KMS-11 (cell line): ENCODE measurements at regions not wholly inside any gene's neighbourhood (a gene's known extent, or its start where the extent isn't known, plus 50 kb on each side); places are given as distances from the start of the nearest gene placed in this dataset.

Source experiments
- H2AFZ ChIP-seq: fragments of 200-600 bp; sonication (generic); 2 replicates; pipeline ENCODE4 v1.6.1; 2016; ENCODE audit warnings: antibody characterized with exemption, mixed run types, low read depth
- H3K27ac ChIP-seq: fragments of 200-600 bp; sonication (generic); 2 replicates; pipeline ENCODE4 v1.6.1; 2016; ENCODE audit warnings: mild to moderate bottlenecking, mixed run types
- H3K27me3 ChIP-seq: fragments of 200-600 bp; sonication (generic); 2 replicates; pipeline ENCODE4 v1.6.1; 2017; ENCODE audit warnings: mild to moderate bottlenecking, low read depth, mixed run types, moderate library complexity; ENCODE audit not compliant: insufficient read depth
- H3K36me3 ChIP-seq: fragments of 200-600 bp; sonication (generic); 2 replicates; pipeline ENCODE4 v1.6.1; 2017; ENCODE audit warnings: mild to moderate bottlenecking, mixed run types; ENCODE audit not compliant: insufficient read depth
- H3K4me1 ChIP-seq: fragments of 200-600 bp; sonication (generic); 2 replicates; pipeline ENCODE4 v1.6.1; 2016; ENCODE audit warnings: mild to moderate bottlenecking, low read depth, mixed run types; ENCODE audit not compliant: poor library complexity, severe bottlenecking
- H3K4me2 ChIP-seq: fragments of 200-600 bp; sonication (generic); 2 replicates; pipeline ENCODE4 v1.7.0; 2016; ENCODE audit warnings: mild to moderate bottlenecking, mixed run types
- H3K4me3 ChIP-seq: fragments of 200-600 bp; sonication (generic); IDR thresholded peaks from 2 replicates; pipeline ENCODE4 v1.6.1; 2017; ENCODE audit warnings: low read depth, low read length, mixed read lengths; ENCODE audit not compliant: insufficient read depth
- H3K79me2 ChIP-seq: fragments of 200-600 bp; sonication (generic); 2 replicates; pipeline ENCODE4 v1.6.1; 2016; ENCODE audit warnings: low read depth, mixed run types; ENCODE audit not compliant: insufficient read depth
- H3K9ac ChIP-seq: fragments of 200-600 bp; sonication (generic); 2 replicates; pipeline ENCODE4 v1.6.1; 2016; ENCODE audit warnings: mild to moderate bottlenecking, mixed run types
- H4K20me1 ChIP-seq: fragments of 200-600 bp; sonication (generic); 2 replicates; pipeline ENCODE4 v1.6.1; 2016; ENCODE audit warnings: mild to moderate bottlenecking, mixed run types; ENCODE audit not compliant: insufficient read depth
- TF ChIP-seq, protein P1 (sequence below): fragments of 200-600 bp; sonication (generic); conservative IDR thresholded peaks from 2 replicates; pipeline ENCODE4 v1.6.1; 2017; ENCODE audit warnings: low read depth, mild to moderate bottlenecking, antibody characterized with exemption, low read length, moderate library complexity, mixed read lengths

DNA sequence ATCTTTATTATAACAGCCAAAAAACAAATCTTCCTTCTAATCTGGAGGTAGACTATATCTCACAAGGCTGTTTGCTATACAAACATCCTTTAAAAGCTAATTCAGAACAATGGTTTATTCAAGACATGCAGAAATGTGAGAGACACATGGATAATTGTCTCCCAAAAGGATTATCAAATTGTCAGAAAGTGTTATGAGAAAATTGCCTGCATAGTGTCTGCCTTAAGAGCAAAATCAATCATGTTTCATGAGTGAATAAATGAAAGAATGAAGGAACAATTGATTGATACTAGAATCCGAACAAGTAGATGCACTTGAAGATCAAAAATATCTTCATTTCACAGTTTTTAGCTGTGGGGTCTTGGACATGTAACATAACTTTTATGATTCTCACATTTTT is 621.7 kb upstream of the BOD1L1 start:
- no peaks in the 10 kb centered on the region for H3K4me1 ChIP-seq
- H3K79me2 ChIP-seq = no peaks in the 10 kb centered on the region
- no peak overlapping the region for H3K27ac ChIP-seq
- no peaks in the 10 kb centered on the region for H4K20me1 ChIP-seq
- H3K4me2 ChIP-seq = no peak overlapping the region
- no peak overlapping the region for H2AFZ ChIP-seq
- H3K27me3 ChIP-seq = no peaks in the 10 kb centered on the region
- no peak overlapping the region for H3K4me3 ChIP-seq
- TF ChIP-seq, protein P1, sequence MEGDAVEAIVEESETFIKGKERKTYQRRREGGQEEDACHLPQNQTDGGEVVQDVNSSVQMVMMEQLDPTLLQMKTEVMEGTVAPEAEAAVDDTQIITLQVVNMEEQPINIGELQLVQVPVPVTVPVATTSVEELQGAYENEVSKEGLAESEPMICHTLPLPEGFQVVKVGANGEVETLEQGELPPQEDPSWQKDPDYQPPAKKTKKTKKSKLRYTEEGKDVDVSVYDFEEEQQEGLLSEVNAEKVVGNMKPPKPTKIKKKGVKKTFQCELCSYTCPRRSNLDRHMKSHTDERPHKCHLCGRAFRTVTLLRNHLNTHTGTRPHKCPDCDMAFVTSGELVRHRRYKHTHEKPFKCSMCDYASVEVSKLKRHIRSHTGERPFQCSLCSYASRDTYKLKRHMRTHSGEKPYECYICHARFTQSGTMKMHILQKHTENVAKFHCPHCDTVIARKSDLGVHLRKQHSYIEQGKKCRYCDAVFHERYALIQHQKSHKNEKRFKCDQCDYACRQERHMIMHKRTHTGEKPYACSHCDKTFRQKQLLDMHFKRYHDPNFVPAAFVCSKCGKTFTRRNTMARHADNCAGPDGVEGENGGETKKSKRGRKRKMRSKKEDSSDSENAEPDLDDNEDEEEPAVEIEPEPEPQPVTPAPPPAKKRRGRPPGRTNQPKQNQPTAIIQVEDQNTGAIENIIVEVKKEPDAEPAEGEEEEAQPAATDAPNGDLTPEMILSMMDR = no peak
- no peaks in the 10 kb centered on the region for H3K36me3 ChIP-seq
- H3K9ac ChIP-seq = no peak overlapping the region

GRCh38 chr4:14254252-14254651 is 626.7 kb upstream of the BOD1L1 start:
- no peak overlapping the region for H2AFZ ChIP-seq
- no peaks in the 10 kb centered on the region for H3K36me3 ChIP-seq
- no peaks in the 10 kb centered on the region for H3K4me1 ChIP-seq
- no peaks in the 10 kb centered on the region for H4K20me1 ChIP-seq
- H3K4me2 ChIP-seq = no peak overlapping the region
- no peak overlapping the region for H3K27ac ChIP-seq
- TF ChIP-seq, protein P1 = no peak
- no peaks in the 10 kb centered on the region for H3K27me3 ChIP-seq
- H3K9ac ChIP-seq = no peak overlapping the region
- no peak overlapping the region for H3K4me3 ChIP-seq
- H3K79me2 ChIP-seq = no peaks in the 10 kb centered on the region

GRCh38 chr4:14254926-14255325 is 627.4 kb upstream of the BOD1L1 start:
- Histone ChIP-seq H3K36me3 (no peaks in the 10 kb centered on the region), H3K9ac (no peak overlapping the region), H3K27ac (no peak overlapping the region), H2AFZ (no peak overlapping the region), H3K79me2 (no peaks in the 10 kb centered on the region), H3K4me2 (no peak overlapping the region), H3K27me3 (no peaks in the 10 kb centered on the region), H4K20me1 (no peaks in the 10 kb centered on the region), H3K4me3 (no peak overlapping the region), H3K4me1 (no peaks in the 10 kb centered on the region)
- TF ChIP-seq, protein P1 = no peak

GRCh38 chr4:14257903-14258302 is 630.4 kb upstream of the BOD1L1 start:
- H3K36me3 ChIP-seq = no peaks in the 10 kb centered on the region
- no peaks in the 10 kb centered on the region for H3K4me1 ChIP-seq
- H3K9ac ChIP-seq = no peak overlapping the region
- no peak overlapping the region for H3K27ac ChIP-seq
- H3K27me3 ChIP-seq = no peaks in the 10 kb centered on the region
- H2AFZ ChIP-seq = no peak overlapping the region
- no peak overlapping the region for H3K4me2 ChIP-seq
- TF ChIP-seq, protein P1 = no peak
- no peak overlapping the region for H3K4me3 ChIP-seq
- H4K20me1 ChIP-seq = no peaks in the 10 kb centered on the region
- no peaks in the 10 kb centered on the region for H3K79me2 ChIP-seq

DNA sequence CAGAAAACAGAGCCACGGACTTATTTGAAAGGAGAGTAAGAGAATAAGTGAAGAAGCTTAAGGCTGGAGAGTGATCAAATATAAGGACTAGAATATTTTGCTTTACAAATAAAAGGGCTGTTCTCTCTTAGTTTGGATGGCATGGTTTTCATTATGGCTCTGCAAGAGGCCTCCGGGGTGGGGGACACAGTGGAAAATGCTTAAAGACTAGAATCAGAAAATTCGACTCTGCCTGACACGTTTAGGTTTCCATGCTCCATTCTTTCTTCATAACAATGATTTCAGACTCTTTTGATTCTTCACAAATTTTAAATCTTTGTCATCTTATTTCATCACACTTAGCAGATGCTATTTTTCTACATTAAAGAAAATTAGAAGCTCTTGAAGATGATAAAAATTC is 632.4 kb upstream of the BOD1L1 start:
- Histone ChIP-seq H3K27ac (no peak overlapping the region), H2AFZ (no peak overlapping the region), H4K20me1 (no peaks in the 10 kb centered on the region), H3K79me2 (no peaks in the 10 kb centered on the region), H3K4me2 (no peak overlapping the region), H3K4me1 (no peaks in the 10 kb centered on the region), H3K4me3 (no peak overlapping the region), H3K36me3 (no peaks in the 10 kb centered on the region), H3K9ac (no peak overlapping the region), H3K27me3 (no peaks in the 10 kb centered on the region)
- TF ChIP-seq, protein P1 = no peak
